HG02970 (cell line): ENCODE measurements at regions not wholly inside any gene's neighbourhood (a gene's known extent, or its start where the extent isn't known, plus 50 kb on each side); places are given as distances from the start of the nearest gene placed in this dataset.

ENCODE experiments used
- ATAC-seq: cut with Tn5 transposase; IDR thresholded peaks from one replicate; pipeline ENCODE4 v1.9.1; 2021; ENCODE audit warnings: mild to moderate bottlenecking, moderate library complexity, moderate number of reproducible peaks; ENCODE audit not compliant: unreplicated experiment, low FRiP score

- ATAC-seq: no peak
Measured at GRCh38 chr6:102313699-102314098, 920.2 kb downstream of the GRIK2 start.

- ATAC-seq: no peak
Measured at GRCh38 chr6:102309700-102310099, 916.2 kb downstream of the GRIK2 start.

GRCh38 chr6:102300350-102300749 lies 906.8 kb downstream of the GRIK2 start:
- ATAC-seq: no peak

DNA sequence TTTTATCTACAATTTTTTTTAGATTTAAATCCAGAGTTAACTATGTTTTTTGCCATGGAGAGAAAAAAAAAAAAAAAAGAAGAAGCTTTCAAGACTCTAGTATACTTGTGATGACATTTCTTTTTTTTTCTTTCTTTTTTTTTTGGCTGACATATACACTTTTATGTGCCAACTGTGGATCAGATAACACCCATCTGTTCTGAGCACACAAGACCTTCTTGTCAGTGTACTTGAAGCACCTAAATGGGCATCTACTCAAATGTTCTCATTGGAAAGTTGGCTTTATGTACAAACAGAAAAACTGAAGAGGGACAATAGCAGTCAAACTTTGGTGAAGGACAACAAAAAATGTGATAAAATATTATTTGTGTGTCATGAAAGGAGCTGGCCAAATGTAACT lies 904.5 kb downstream of the GRIK2 start:
- no peak for ATAC-seq
